ENCODE measurements at regions not wholly inside any gene's neighbourhood (a gene's known extent, or its start where the extent isn't known, plus 50 kb on each side); places are given as distances from the start of the nearest gene placed in this dataset.

DNA sequence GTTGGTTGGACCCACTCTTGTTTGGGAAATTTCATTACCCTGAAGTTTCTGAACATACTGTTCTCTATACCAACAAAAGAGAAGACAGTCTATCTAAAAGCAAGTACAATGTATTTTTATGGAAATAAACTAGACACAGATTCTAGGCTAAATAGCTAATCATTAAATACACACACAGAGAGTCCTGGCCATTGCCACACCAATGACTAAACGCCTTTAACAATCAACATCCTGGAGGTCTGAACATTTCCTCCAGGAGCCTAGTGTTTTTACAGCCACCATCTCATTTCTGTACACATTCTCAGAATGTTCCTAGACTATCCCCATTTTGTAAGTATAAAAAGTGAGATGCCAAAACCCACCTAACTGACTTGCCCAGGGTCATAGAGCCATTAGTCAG is 141.6 kb upstream of the RREB1 start:
- Histone ChIP-seq H3K27me3 (ENCODE audit: control insufficient read depth in 4 of 4, insufficient read depth in 4 of 4, low read length in 3 of 4) (no peaks in the 10 kb centered on the region), H3K27ac (ENCODE audit: low read depth in 1 of 2, low read length in 2 of 2) (no peak overlapping the region), H3K4me1 (ENCODE audit: control insufficient read depth in 4 of 4, insufficient read depth in 4 of 4, low read length in 3 of 4) (peaks cover 0 to 2% (median 0%) of the 10 kb centered on the region in 4 donors), H3K9me3 (ENCODE audit: control insufficient read depth in 4 of 4, low read length in 3 of 4) (no peaks in the 10 kb centered on the region), H3K36me3 (ENCODE audit: control insufficient read depth in 4 of 4, insufficient read depth in 3 of 4, low read depth in 1 of 4, low read length in 3 of 4) (no peaks in the 10 kb centered on the region), H3K4me3 (ENCODE audit: low read depth in 1 of 3, low read length in 3 of 3) (no peak overlapping the region), H3K9ac (ENCODE audit: low read depth in 1 of 2, low read length in 2 of 2) (no peak overlapping the region)
- 60% methylated on average over 1 of the region's 1 CpG for WGBS
- no peak for DNase-seq (ENCODE audit: low spot score)
- no peak for TF ChIP-seq RXRA (IDR thresholded peaks at IDR 0.05)
- no peak for TF ChIP-seq HNF4A (conservative IDR thresholded peaks at IDR 0.05)
- TF ChIP-seq, protein P1, sequence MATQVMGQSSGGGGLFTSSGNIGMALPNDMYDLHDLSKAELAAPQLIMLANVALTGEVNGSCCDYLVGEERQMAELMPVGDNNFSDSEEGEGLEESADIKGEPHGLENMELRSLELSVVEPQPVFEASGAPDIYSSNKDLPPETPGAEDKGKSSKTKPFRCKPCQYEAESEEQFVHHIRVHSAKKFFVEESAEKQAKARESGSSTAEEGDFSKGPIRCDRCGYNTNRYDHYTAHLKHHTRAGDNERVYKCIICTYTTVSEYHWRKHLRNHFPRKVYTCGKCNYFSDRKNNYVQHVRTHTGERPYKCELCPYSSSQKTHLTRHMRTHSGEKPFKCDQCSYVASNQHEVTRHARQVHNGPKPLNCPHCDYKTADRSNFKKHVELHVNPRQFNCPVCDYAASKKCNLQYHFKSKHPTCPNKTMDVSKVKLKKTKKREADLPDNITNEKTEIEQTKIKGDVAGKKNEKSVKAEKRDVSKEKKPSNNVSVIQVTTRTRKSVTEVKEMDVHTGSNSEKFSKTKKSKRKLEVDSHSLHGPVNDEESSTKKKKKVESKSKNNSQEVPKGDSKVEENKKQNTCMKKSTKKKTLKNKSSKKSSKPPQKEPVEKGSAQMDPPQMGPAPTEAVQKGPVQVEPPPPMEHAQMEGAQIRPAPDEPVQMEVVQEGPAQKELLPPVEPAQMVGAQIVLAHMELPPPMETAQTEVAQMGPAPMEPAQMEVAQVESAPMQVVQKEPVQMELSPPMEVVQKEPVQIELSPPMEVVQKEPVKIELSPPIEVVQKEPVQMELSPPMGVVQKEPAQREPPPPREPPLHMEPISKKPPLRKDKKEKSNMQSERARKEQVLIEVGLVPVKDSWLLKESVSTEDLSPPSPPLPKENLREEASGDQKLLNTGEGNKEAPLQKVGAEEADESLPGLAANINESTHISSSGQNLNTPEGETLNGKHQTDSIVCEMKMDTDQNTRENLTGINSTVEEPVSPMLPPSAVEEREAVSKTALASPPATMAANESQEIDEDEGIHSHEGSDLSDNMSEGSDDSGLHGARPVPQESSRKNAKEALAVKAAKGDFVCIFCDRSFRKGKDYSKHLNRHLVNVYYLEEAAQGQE (IDR thresholded peaks at IDR 0.05) = no peak
- no peak for TF ChIP-seq JUND (IDR thresholded peaks at IDR 0.05)
- TF ChIP-seq TAF1 (conservative IDR thresholded peaks at IDR 0.05) = no peak
- TF ChIP-seq FOXA1 (IDR thresholded peaks at IDR 0.05) = no peak
- TF ChIP-seq, protein P2, sequence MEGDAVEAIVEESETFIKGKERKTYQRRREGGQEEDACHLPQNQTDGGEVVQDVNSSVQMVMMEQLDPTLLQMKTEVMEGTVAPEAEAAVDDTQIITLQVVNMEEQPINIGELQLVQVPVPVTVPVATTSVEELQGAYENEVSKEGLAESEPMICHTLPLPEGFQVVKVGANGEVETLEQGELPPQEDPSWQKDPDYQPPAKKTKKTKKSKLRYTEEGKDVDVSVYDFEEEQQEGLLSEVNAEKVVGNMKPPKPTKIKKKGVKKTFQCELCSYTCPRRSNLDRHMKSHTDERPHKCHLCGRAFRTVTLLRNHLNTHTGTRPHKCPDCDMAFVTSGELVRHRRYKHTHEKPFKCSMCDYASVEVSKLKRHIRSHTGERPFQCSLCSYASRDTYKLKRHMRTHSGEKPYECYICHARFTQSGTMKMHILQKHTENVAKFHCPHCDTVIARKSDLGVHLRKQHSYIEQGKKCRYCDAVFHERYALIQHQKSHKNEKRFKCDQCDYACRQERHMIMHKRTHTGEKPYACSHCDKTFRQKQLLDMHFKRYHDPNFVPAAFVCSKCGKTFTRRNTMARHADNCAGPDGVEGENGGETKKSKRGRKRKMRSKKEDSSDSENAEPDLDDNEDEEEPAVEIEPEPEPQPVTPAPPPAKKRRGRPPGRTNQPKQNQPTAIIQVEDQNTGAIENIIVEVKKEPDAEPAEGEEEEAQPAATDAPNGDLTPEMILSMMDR (IDR thresholded peaks at IDR 0.05; ENCODE audit: low read depth, low read length, missing input control) = no peak
- TF ChIP-seq HNF4G (IDR thresholded peaks at IDR 0.05) = no peak
- TF ChIP-seq EGR1 (IDR thresholded peaks at IDR 0.05; ENCODE audit: low read depth in 2 of 2) = no peak
- TF ChIP-seq, protein P3, sequence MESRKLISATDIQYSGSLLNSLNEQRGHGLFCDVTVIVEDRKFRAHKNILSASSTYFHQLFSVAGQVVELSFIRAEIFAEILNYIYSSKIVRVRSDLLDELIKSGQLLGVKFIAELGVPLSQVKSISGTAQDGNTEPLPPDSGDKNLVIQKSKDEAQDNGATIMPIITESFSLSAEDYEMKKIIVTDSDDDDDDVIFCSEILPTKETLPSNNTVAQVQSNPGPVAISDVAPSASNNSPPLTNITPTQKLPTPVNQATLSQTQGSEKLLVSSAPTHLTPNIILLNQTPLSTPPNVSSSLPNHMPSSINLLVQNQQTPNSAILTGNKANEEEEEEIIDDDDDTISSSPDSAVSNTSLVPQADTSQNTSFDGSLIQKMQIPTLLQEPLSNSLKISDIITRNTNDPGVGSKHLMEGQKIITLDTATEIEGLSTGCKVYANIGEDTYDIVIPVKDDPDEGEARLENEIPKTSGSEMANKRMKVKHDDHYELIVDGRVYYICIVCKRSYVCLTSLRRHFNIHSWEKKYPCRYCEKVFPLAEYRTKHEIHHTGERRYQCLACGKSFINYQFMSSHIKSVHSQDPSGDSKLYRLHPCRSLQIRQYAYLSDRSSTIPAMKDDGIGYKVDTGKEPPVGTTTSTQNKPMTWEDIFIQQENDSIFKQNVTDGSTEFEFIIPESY (IDR thresholded peaks at IDR 0.05) = no peak
- TF ChIP-seq FOXA2 (IDR thresholded peaks at IDR 0.05) = no peak
- no peak for TF ChIP-seq NR2F2 (IDR thresholded peaks at IDR 0.05)
- no peak for TF ChIP-seq ATF3 (IDR thresholded peaks at IDR 0.05)
- TF ChIP-seq YY1 (IDR thresholded peaks at IDR 0.05) = no peak
- TF ChIP-seq, protein P4, sequence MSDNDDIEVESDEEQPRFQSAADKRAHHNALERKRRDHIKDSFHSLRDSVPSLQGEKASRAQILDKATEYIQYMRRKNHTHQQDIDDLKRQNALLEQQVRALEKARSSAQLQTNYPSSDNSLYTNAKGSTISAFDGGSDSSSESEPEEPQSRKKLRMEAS (IDR thresholded peaks at IDR 0.05) = no peak
- no peak for TF ChIP-seq RAD21 (IDR thresholded peaks at IDR 0.05)
- TF ChIP-seq SP1 (IDR thresholded peaks at IDR 0.05) = no peak
- no peak for TF ChIP-seq GABPA (IDR thresholded peaks at IDR 0.05 in 1 of 2, conservative IDR thresholded peaks at IDR 0.05 in 1 of 2)

All from liver (tissue), 8 donors.